Left ventricle myocardium inferior (tissue), 1 donor: ENCODE measurements at regions not wholly inside any gene's neighbourhood (a gene's known extent, or its start where the extent isn't known, plus 50 kb on each side); places are given as distances from the start of the nearest gene placed in this dataset.

Experiments
- DNase-seq: peaks from one replicate; pipeline ENCODE4 v3.0.0-alpha.2; 2020
- H3K27ac ChIP-seq: fragments of 200-600 bp; replicated peaks from 2 replicates; pipeline ENCODE4 v1.8.0; 2021
- H3K27me3 ChIP-seq: fragments of 200-600 bp; 2 replicates; pipeline ENCODE4 v1.8.0; 2021; ENCODE audit warnings: low read depth
- H3K36me3 ChIP-seq: fragments of 200-600 bp; 2 replicates; pipeline ENCODE4 v1.8.0; 2021
- H3K4me1 ChIP-seq: fragments of 200-600 bp; 2 replicates; pipeline ENCODE4 v1.8.0; 2021
- H3K4me3 ChIP-seq: fragments of 200-600 bp; 2 replicates; pipeline ENCODE4 v1.8.0; 2021; ENCODE audit warnings: mild to moderate bottlenecking, moderate library complexity
- H3K9me3 ChIP-seq: fragments of 200-600 bp; replicated peaks from 2 replicates; pipeline ENCODE4 v1.8.0; 2021
- intact Hi-C: fragments of 100-400 bp; cut with micrococcal nuclease; formaldehyde crosslinking; loops from one replicate; pipeline ENCODE4 v1.11.0; 2022
- TF ChIP-seq, protein P1 (sequence below): fragments of 200-600 bp; IDR thresholded peaks from 2 replicates; pipeline ENCODE4 v1.8.0; 2021; ENCODE audit warnings: antibody characterized with exemption, mild to moderate bottlenecking, borderline replicate concordance
- donor health status: DM: no; HTN: yes; CAD: no; lungs with severe emphysema.

DNA sequence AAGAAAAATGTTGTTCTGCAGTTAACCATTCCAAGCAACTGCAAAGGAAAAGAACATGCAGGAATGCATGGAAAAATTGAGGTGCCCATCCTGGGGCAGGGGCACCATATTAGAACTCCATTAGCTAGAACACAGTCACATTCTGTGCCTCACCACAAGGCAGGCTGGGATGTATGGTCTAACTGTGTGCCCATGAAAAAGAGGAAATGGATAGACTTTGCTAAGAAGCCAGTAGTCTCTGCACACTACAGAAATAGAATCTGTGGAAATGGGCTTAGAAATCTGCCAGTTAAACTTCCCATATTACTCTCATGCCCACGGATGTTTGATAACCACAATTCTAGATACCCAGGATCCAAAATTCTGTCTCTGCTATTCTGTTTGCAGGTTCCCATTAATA, 423.8 kb upstream of the SMARCA2 start:
- H3K36me3 ChIP-seq, result no peaks in the 10 kb centered on the region
- H3K4me1 ChIP-seq, result no peaks in the 10 kb centered on the region
- H3K27me3 ChIP-seq, result no peaks in the 10 kb centered on the region
- H3K9me3 ChIP-seq, result peaks cover 17% of the 10 kb centered on the region
- intact Hi-C loops, result no loop called here
- no peak overlapping the region for H3K4me3 ChIP-seq
- TF ChIP-seq, protein P1, sequence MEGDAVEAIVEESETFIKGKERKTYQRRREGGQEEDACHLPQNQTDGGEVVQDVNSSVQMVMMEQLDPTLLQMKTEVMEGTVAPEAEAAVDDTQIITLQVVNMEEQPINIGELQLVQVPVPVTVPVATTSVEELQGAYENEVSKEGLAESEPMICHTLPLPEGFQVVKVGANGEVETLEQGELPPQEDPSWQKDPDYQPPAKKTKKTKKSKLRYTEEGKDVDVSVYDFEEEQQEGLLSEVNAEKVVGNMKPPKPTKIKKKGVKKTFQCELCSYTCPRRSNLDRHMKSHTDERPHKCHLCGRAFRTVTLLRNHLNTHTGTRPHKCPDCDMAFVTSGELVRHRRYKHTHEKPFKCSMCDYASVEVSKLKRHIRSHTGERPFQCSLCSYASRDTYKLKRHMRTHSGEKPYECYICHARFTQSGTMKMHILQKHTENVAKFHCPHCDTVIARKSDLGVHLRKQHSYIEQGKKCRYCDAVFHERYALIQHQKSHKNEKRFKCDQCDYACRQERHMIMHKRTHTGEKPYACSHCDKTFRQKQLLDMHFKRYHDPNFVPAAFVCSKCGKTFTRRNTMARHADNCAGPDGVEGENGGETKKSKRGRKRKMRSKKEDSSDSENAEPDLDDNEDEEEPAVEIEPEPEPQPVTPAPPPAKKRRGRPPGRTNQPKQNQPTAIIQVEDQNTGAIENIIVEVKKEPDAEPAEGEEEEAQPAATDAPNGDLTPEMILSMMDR, result no peak
- H3K27ac ChIP-seq, result no peak overlapping the region
- no peak for DNase-seq

DNA sequence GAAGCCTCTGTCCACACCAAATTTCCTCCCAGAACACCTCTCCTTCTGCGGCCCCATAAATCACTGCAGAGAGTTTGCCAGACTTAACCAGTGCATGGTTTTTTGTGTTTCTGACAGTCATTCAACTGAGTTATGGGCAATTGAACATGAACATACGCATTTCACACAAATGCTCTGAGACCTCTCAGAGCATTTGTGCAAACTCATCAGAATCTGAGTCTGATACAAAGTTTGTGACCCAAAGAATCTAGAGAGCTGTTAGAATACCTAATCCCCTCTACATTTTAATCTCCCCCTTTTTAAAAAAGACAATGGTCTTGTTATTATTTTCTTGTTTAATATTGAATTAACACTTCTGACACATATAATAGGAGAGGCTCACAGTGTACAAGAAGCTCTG, 416.9 kb upstream of the SMARCA2 start:
- intact Hi-C loops, result no loop called here

DNA sequence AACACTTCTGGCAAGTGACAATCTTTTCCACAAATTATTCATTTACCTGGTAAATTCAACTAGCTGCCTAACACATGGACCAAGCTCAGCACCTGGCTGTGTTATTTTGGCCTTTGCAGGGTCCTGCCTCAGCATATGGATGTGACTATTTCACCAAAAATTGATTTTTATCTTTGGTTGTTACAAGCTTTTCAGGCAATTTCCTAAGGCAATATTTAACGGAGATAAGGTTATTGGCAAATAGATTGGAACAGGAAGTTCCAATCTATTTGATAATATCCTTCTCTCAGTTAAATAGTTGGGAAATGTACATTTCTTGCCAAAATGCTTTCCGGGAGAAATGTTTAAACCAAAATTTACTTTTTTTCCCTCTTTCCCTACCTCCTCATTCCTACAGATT, 415.2 kb upstream of the SMARCA2 start:
- Histone ChIP-seq H3K27me3 (peaks cover 30% of the 10 kb centered on the region), H3K9me3 (no peaks in the 10 kb centered on the region), H3K4me3 (no peak overlapping the region), H3K4me1 (no peaks in the 10 kb centered on the region), H3K27ac (no peak overlapping the region), H3K36me3 (no peaks in the 10 kb centered on the region)
- intact Hi-C loops, result no loop called here
- no peak for DNase-seq
- TF ChIP-seq, protein P1, result no peak

More for the DNA sequence above, 416.9 kb upstream of the SMARCA2 start:
- no peak for DNase-seq
- Histone ChIP-seq H3K4me3 (no peak overlapping the region), H3K36me3 (no peaks in the 10 kb centered on the region), H3K9me3 (no peaks in the 10 kb centered on the region), H3K27me3 (peaks cover 22% of the 10 kb centered on the region), H3K4me1 (no peaks in the 10 kb centered on the region), H3K27ac (no peak overlapping the region)
- TF ChIP-seq, protein P1, result no peak

DNA sequence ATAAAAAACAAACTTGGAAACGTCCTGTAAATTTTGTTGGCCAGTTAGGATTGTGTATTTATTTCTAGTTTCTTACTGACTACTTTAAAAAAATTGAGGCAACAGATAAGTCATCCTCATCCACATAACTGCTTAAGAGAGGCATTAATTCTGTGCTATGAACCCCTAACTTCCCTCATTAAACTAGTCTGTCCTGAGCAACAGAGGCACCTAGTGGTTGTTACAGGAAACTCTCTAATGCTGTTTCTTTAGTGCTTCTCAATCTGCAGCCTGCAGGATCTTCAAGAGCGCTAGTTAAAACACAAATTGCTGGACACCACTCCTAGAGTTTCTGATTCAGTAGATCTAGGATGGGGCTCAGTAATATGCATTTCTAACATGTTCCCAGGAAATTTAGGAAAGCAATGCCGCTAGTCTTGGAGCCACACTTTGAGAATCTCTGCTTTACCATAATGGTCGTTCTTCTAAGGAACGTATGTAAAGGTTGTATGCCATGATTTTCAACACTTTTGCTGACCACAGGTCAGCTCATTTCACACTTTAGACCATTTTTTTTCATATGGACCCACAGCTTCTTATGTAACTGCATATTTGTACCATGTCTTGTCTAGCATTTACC, 410.1 kb upstream of the SMARCA2 start:
- TF ChIP-seq, protein P1, result peak; percentile 42
- no peak for DNase-seq
- Histone ChIP-seq H3K4me3 (no peak overlapping the region), H3K9me3 (no peaks in the 10 kb centered on the region), H3K27me3 (peaks cover 25% of the 10 kb centered on the region), H3K36me3 (no peaks in the 10 kb centered on the region), H3K4me1 (no peaks in the 10 kb centered on the region), H3K27ac (no peak overlapping the region)
- intact Hi-C loops, result no loop called here

DNA sequence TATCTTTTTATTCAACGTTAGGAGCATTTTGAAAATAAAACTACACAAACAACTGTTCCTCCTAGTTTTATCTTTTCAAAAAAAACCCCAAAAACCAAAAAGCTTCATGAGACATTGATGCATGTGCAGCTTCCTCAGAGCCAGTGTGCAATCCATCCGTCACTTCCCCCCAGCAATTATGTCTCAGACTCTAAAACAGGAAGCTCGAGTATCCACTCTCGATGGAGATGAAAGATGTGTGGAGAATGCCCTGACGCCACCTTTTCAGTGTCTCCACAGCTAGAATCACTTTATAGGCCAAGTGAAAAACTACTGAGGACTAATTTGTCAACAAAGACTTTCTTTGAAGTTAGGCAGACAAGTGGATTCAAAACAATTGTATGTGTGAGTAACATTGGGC, 408.9 kb upstream of the SMARCA2 start:
- TF ChIP-seq, protein P1, result no peak
- H3K4me1 ChIP-seq, result no peaks in the 10 kb centered on the region
- no peaks in the 10 kb centered on the region for H3K36me3 ChIP-seq
- H3K4me3 ChIP-seq, result no peak overlapping the region
- H3K27me3 ChIP-seq, result peaks cover 15% of the 10 kb centered on the region
- H3K27ac ChIP-seq, result no peak overlapping the region
- no peaks in the 10 kb centered on the region for H3K9me3 ChIP-seq
- intact Hi-C loops, result no loop called here
- DNase-seq, result no peak
